ENCODE measurements at regions not wholly inside any gene's neighbourhood (a gene's known extent, or its start where the extent isn't known, plus 50 kb on each side); places are given as distances from the start of the nearest gene placed in this dataset.

GRCh38 chr1:243980071-243980470, 71.0 kb upstream of the ZBTB18 start:
- TF ChIP-seq CTCF (IDR thresholded peaks at IDR 0.05) = no peak
- TF ChIP-seq POLR2A (IDR thresholded peaks at IDR 0.05) = no peak
- TF ChIP-seq POLR2AphosphoS5 (IDR thresholded peaks at IDR 0.05) = no peak
